Endothelial cell of umbilical vein (primary cell): ENCODE measurements at regions not wholly inside any gene's neighbourhood (a gene's known extent, or its start where the extent isn't known, plus 50 kb on each side); places are given as distances from the start of the nearest gene placed in this dataset.

ENCODE experiments used
- EZH2 ChIP-seq: IDR thresholded peaks from 2 replicates; pipeline ENCODE4 v1.6.1; 2012; ENCODE audit warnings: borderline replicate concordance, low read depth, mild to moderate bottlenecking, moderate library complexity, low read length, inconsistent platforms; ENCODE audit not compliant: severe bottlenecking
- FOS ChIP-seq: IDR thresholded peaks from 2 replicates; pipeline ENCODE4 v1.6.1; 2011; ENCODE audit warnings: mild to moderate bottlenecking, low read length, moderate library complexity, borderline replicate concordance; ENCODE audit not compliant: insufficient read depth
- GATA2 ChIP-seq: IDR thresholded peaks from 2 replicates; pipeline ENCODE4 v1.7.0; 2011; ENCODE audit warnings: low read depth, mild to moderate bottlenecking, moderate library complexity, mixed read lengths, low read length; ENCODE audit not compliant: insufficient read length, insufficient read depth
- JUN ChIP-seq: IDR thresholded peaks from 2 replicates; pipeline ENCODE4 v1.6.1; 2011; ENCODE audit warnings: borderline replicate concordance, low read depth; ENCODE audit not compliant: insufficient read length, insufficient read depth
- MAX ChIP-seq: IDR thresholded peaks from 2 replicates; pipeline ENCODE4 v1.6.1; 2011; ENCODE audit not compliant: insufficient read depth, insufficient read length
- POLR2A ChIP-seq: IDR thresholded peaks from 2 replicates; pipeline ENCODE4 v1.6.1; 2012; ENCODE audit warnings: low read depth, mild to moderate bottlenecking, control low read depth, low read length
- POLR2AphosphoS5 ChIP-seq: IDR thresholded peaks from 2 replicates; pipeline ENCODE4 v1.6.1; 2012; ENCODE audit warnings: low read depth, mild to moderate bottlenecking, control low read depth, low read length, moderate library complexity; ENCODE audit not compliant: insufficient read depth
- TF ChIP-seq, protein P1 (sequence below), 2 donors: IDR thresholded peaks; 1 replicate in 1 of 2; 2 replicates in 1 of 2; pipeline ENCODE4 v1.5.1; 2011; ENCODE audit warnings: low read length in 2 of 2, mild to moderate bottlenecking in 2 of 2, moderate library complexity in 2 of 2, control low read depth in 1 of 2, inconsistent platforms in 1 of 2, low read depth in 1 of 2; ENCODE audit not compliant: insufficient read depth in 1 of 2; ENCODE audit errors: extremely low read depth in 1 of 2

DNA sequence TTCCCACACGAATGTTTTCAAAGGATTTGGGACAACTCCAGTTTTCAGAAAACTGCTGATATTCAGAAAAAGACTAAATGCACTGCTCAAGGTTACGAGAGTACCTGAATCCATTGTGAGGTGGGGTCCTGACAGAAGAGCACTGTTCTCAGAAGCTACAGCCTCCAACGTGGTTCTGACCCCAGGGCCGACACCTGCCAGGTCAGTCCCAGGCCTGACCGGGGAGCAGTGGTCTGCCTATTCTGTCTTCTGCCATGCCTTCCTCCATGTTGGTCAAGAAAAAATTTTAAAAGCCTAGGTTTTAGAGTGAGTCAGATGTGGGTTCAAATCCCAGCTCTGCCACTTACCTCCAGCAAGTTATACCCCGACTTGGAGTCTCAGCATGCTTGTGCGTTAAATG, 212.3 kb downstream of the BCL11A start:
- TF ChIP-seq EZH2 = no peak
- TF ChIP-seq POLR2AphosphoS5 = no peak
- no peak for TF ChIP-seq FOS
- TF ChIP-seq, protein P1, sequence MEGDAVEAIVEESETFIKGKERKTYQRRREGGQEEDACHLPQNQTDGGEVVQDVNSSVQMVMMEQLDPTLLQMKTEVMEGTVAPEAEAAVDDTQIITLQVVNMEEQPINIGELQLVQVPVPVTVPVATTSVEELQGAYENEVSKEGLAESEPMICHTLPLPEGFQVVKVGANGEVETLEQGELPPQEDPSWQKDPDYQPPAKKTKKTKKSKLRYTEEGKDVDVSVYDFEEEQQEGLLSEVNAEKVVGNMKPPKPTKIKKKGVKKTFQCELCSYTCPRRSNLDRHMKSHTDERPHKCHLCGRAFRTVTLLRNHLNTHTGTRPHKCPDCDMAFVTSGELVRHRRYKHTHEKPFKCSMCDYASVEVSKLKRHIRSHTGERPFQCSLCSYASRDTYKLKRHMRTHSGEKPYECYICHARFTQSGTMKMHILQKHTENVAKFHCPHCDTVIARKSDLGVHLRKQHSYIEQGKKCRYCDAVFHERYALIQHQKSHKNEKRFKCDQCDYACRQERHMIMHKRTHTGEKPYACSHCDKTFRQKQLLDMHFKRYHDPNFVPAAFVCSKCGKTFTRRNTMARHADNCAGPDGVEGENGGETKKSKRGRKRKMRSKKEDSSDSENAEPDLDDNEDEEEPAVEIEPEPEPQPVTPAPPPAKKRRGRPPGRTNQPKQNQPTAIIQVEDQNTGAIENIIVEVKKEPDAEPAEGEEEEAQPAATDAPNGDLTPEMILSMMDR (IDR thresholded peaks at IDR 0.05; ENCODE audit: extremely low read depth in 1 of 2, insufficient read depth in 1 of 2, low read depth in 1 of 2, low read length in 2 of 2) = no peak
- TF ChIP-seq POLR2A = no peak
- TF ChIP-seq JUN = no peak
- no peak for TF ChIP-seq GATA2
- TF ChIP-seq MAX = no peak
